GM19372 (cell line): ENCODE measurements at regions not wholly inside any gene's neighbourhood (a gene's known extent, or its start where the extent isn't known, plus 50 kb on each side); places are given as distances from the start of the nearest gene placed in this dataset.
A peak's percentile ranks its signal among the peaks of the same experiment; 100 is the strongest.

Experiments
- ATAC-seq: cut with Tn5 transposase; IDR thresholded peaks from one replicate; pipeline ENCODE4 v1.9.1; 2021; ENCODE audit warnings: mild to moderate bottlenecking, low read depth, moderate library complexity; ENCODE audit not compliant: unreplicated experiment

- no peak for ATAC-seq
These were observed 74.1 kb upstream of the NAA20 start for GRCh38 chr20:19943061-19943521.

GRCh38 chr20:19944772-19945459, 72.2 kb upstream of the NAA20 start:
- ATAC-seq, result no peak

GRCh38 chr20:19945732-19946670, 71.2 kb upstream of the NAA20 start:
- ATAC-seq, result no peak

- peak; percentile 63 for ATAC-seq
These were observed 69.4 kb upstream of the NAA20 start for GRCh38 chr20:19947611-19948264.

GRCh38 chr20:19949195-19949867, 67.8 kb upstream of the NAA20 start:
- no peak for ATAC-seq

- ATAC-seq, result no peak
These were observed 67.1 kb upstream of the NAA20 start for GRCh38 chr20:19950042-19950441.

GRCh38 chr20:19952392-19952791, 64.8 kb upstream of the NAA20 start:
- no peak for ATAC-seq

- ATAC-seq, result no peak
These were observed 63.6 kb upstream of the NAA20 start for GRCh38 chr20:19953606-19954005.

GRCh38 chr20:19956976-19957375, 60.2 kb upstream of the NAA20 start:
- no peak for ATAC-seq

GRCh38 chr20:19958219-19958618, 58.9 kb upstream of the NAA20 start:
- no peak for ATAC-seq

- ATAC-seq, result no peak
These were observed 58.2 kb upstream of the NAA20 start for GRCh38 chr20:19958928-19959327.

GRCh38 chr20:19960745-19961144, 56.4 kb upstream of the NAA20 start:
- ATAC-seq, result no peak

- ATAC-seq, result no peak
These were observed 55.9 kb upstream of the NAA20 start for GRCh38 chr20:19961293-19961692.

GRCh38 chr20:19962958-19963357, 54.2 kb upstream of the NAA20 start:
- no peak for ATAC-seq

- ATAC-seq, result no peak
These were observed 52.6 kb upstream of the NAA20 start for GRCh38 chr20:19964289-19965265.

GRCh38 chr20:19966840-19967239, 50.3 kb upstream of the NAA20 start:
- ATAC-seq, result no peak
